HG02623 (cell line): ENCODE measurements at regions not wholly inside any gene's neighbourhood (a gene's known extent, or its start where the extent isn't known, plus 50 kb on each side); places are given as distances from the start of the nearest gene placed in this dataset.

Experiments
- ATAC-seq: cut with Tn5 transposase; IDR thresholded peaks from one replicate; pipeline ENCODE4 v1.9.1; 2021; ENCODE audit warnings: moderate library complexity; ENCODE audit not compliant: unreplicated experiment

GRCh38 chr13:106352850-106353249 is 182.6 kb downstream of the EFNB2 start:
- ATAC-seq: no peak

- no peak for ATAC-seq
Observed at GRCh38 chr13:106351251-106351650, 184.2 kb downstream of the EFNB2 start.

- ATAC-seq: no peak
Observed at GRCh38 chr13:106350208-106350607, 185.3 kb downstream of the EFNB2 start.

- ATAC-seq: no peak
Observed at GRCh38 chr13:106349080-106349931, 186.2 kb downstream of the EFNB2 start.

GRCh38 chr13:106348075-106348840 is 187.2 kb downstream of the EFNB2 start:
- ATAC-seq: no peak

- no peak for ATAC-seq
Observed at GRCh38 chr13:106344342-106344741, 191.1 kb downstream of the EFNB2 start.

GRCh38 chr13:106343836-106344235 is 191.6 kb downstream of the EFNB2 start:
- no peak for ATAC-seq

GRCh38 chr13:106340249-106340648 is 195.2 kb downstream of the EFNB2 start:
- no peak for ATAC-seq

- no peak for ATAC-seq
Observed at GRCh38 chr13:106337096-106337850, 198.2 kb downstream of the EFNB2 start.

- ATAC-seq: no peak
Observed at GRCh38 chr13:106336668-106337067, 198.8 kb downstream of the EFNB2 start.

- ATAC-seq: no peak
Observed at GRCh38 chr13:106332621-106333020, 202.8 kb downstream of the EFNB2 start.

- no peak for ATAC-seq
Observed at GRCh38 chr13:106331116-106331515, 204.3 kb downstream of the EFNB2 start.

- ATAC-seq: no peak
Observed at GRCh38 chr13:106329941-106330340, 205.5 kb downstream of the EFNB2 start.

- ATAC-seq: no peak
Observed at GRCh38 chr13:106326751-106327150, 208.7 kb downstream of the EFNB2 start.

GRCh38 chr13:106324444-106324843 is 211.0 kb downstream of the EFNB2 start:
- ATAC-seq: no peak

GRCh38 chr13:106322628-106323027 is 212.8 kb downstream of the EFNB2 start:
- ATAC-seq: no peak

- ATAC-seq: no peak
Observed at GRCh38 chr13:106318941-106319411, 216.5 kb downstream of the EFNB2 start.

- ATAC-seq: no peak
Observed at GRCh38 chr13:106314417-106314816, 221.0 kb downstream of the EFNB2 start.

- ATAC-seq: no peak
Observed at GRCh38 chr13:106311004-106311403, 224.5 kb downstream of the EFNB2 start.

- no peak for ATAC-seq
Observed at GRCh38 chr13:106310291-106310865, 225.1 kb downstream of the EFNB2 start.

GRCh38 chr13:106306748-106307277 is 228.6 kb downstream of the EFNB2 start:
- ATAC-seq: no peak
